ENCODE measurements at regions not wholly inside any gene's neighbourhood (a gene's known extent, or its start where the extent isn't known, plus 50 kb on each side); places are given as distances from the start of the nearest gene placed in this dataset.

DNA sequence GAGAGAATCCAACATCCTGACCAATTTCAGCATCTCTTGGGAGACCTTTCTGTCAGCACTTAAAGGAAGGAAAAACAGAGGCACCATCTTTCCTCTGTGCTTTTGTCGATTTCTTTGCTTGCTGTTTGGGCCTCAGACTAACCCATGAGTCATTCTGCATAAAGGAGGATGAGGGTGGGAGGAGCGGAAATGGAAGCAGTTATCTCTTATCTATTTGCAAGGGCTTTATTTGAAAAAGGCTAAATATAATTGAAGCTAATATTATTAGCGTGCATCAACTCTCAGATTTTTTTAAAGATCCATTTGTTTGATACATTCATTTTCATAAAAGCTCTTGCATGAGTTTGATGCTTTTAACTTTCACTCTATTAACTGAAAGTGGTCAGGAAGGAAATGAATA is 72.9 kb downstream of the ZNF622 start:
- no peak overlapping the region for H2BK5ac ChIP-seq (ENCODE audit: low read length)
- no peaks in the 10 kb centered on the region for H3K79me1 ChIP-seq (ENCODE audit: low read depth, low read length)
- H2BK15ac ChIP-seq (ENCODE audit: low read length) = no peak overlapping the region
- H2AK5ac ChIP-seq (ENCODE audit: low read depth, low read length) = no peak overlapping the region
- DNase-seq (ENCODE audit: low spot score) = no peak
- no peak overlapping the region for H3K4ac ChIP-seq (ENCODE audit: low read length)
- H3K18ac ChIP-seq (ENCODE audit: low read length) = no peak overlapping the region
- H2BK120ac ChIP-seq (ENCODE audit: low read depth, low read length) = no peak overlapping the region
- WGBS, 2 donors (ENCODE audit: extremely low coverage in 2 of 2, insufficient read length in 2 of 2, insufficient replicate concordance in 1 of 2) = no CpG with 5 or more reads among the region's 3 CpGs
- H4K91ac ChIP-seq (ENCODE audit: low read depth, low read length, poor library complexity) = no peak overlapping the region
- no peak overlapping the region for H4K8ac ChIP-seq (ENCODE audit: low read depth, low read length)
- no peak overlapping the region for H3K27ac ChIP-seq (replicated peaks; ENCODE audit: low read length)
- H3K23ac ChIP-seq (ENCODE audit: low read depth, low read length, poor library complexity) = no peak overlapping the region
- H3K36me3 ChIP-seq (replicated peaks in 1 of 2; ENCODE audit: control insufficient read depth in 2 of 2, insufficient read depth in 2 of 2, low read length in 2 of 2) = no peaks in the 10 kb centered on the region
- H2AFZ ChIP-seq (ENCODE audit: low read length) = no peak overlapping the region
- H3K4me2 ChIP-seq (ENCODE audit: insufficient read depth, low read length, poor library complexity, severe bottlenecking) = no peak overlapping the region
- no peaks in the 10 kb centered on the region for H3K27me3 ChIP-seq (ENCODE audit: control insufficient read depth in 3 of 3, insufficient read depth in 3 of 3, low read depth in 1 of 3, low read length in 3 of 3)
- H3K9ac ChIP-seq (ENCODE audit: low read depth, low read length, poor library complexity) = no peak overlapping the region
- no peak overlapping the region for H3K4me3 ChIP-seq (ENCODE audit: low read length in 2 of 2)
- H3K4me1 ChIP-seq (ENCODE audit: control insufficient read depth in 2 of 2, insufficient read depth in 1 of 2, low read depth in 1 of 2, low read length in 2 of 2) = no peaks in the 10 kb centered on the region
- H2BK12ac ChIP-seq (ENCODE audit: low read length) = no peak overlapping the region
- no peak overlapping the region for H3K14ac ChIP-seq (ENCODE audit: low read length)
- H3K9me3 ChIP-seq (replicated peaks in 1 of 2; ENCODE audit: control insufficient read depth in 2 of 2, insufficient read depth in 1 of 2, low read depth in 1 of 2, low read length in 2 of 2) = no peaks in the 10 kb centered on the region

DNA sequence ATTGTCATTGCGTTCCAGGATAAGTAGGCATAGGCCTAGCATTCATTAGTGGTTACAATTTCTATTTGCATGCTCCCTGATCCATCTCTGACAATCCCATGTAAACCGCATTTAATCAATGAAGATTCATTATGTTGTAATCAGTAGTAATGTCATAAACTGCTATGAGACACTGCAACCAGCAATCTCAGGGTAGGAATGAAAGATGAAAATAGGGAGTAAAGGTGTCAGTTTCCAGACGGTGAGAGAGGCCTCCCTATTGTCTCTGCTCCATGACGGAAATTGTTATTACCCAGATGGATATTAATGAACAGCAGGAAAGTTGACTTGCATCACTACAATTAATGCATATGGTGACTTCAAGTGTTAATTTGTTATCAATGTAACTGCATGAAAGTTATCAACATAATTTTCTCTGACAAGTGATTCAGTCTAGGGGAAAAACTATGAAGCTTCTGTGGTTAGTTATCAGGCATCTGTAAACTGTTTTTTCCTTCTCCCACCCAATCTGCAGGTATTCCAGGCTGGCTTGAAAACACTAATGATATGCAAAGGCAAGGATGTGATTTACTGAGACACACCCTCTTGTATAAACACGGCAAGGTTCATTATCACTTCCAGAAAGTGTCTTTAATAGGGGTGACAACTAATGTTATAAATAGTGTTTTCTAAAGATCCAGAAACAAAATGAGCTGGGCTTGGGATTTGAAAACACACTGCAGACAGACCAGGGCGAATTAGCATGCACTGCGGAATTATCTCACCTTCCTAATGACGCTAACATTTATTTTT is 73.5 kb downstream of the ZNF622 start:
- H3K9me3 ChIP-seq (replicated peaks in 1 of 2; ENCODE audit: control insufficient read depth in 2 of 2, insufficient read depth in 1 of 2, low read depth in 1 of 2, low read length in 2 of 2) = no peaks in the 10 kb centered on the region
- no peak overlapping the region for H2BK12ac ChIP-seq (ENCODE audit: low read length)
- no peak overlapping the region for H2BK5ac ChIP-seq (ENCODE audit: low read length)
- no peak overlapping the region for H3K9ac ChIP-seq (ENCODE audit: low read depth, low read length, poor library complexity)
- H4K91ac ChIP-seq (ENCODE audit: low read depth, low read length, poor library complexity) = no peak overlapping the region
- no CpG with 5 or more reads among the region's 8 CpGs for WGBS, 2 donors (ENCODE audit: extremely low coverage in 2 of 2, insufficient read length in 2 of 2, insufficient replicate concordance in 1 of 2)
- H3K27me3 ChIP-seq (ENCODE audit: control insufficient read depth in 3 of 3, insufficient read depth in 3 of 3, low read depth in 1 of 3, low read length in 3 of 3) = no peaks in the 10 kb centered on the region
- no peaks in the 10 kb centered on the region for H3K36me3 ChIP-seq (replicated peaks in 1 of 2; ENCODE audit: control insufficient read depth in 2 of 2, insufficient read depth in 2 of 2, low read length in 2 of 2)
- no peak overlapping the region for H2BK15ac ChIP-seq (ENCODE audit: low read length)
- no peak for DNase-seq (ENCODE audit: low spot score)
- no peak overlapping the region for H3K18ac ChIP-seq (ENCODE audit: low read length)
- H3K27ac ChIP-seq (replicated peaks; ENCODE audit: low read length) = no peak overlapping the region
- H3K14ac ChIP-seq (ENCODE audit: low read length) = no peak overlapping the region
- no peaks in the 10 kb centered on the region for H3K4me1 ChIP-seq (ENCODE audit: control insufficient read depth in 2 of 2, insufficient read depth in 1 of 2, low read depth in 1 of 2, low read length in 2 of 2)
- H3K4ac ChIP-seq (ENCODE audit: low read length) = no peak overlapping the region
- no peak overlapping the region for H4K8ac ChIP-seq (ENCODE audit: low read depth, low read length)
- no peaks in the 10 kb centered on the region for H3K79me1 ChIP-seq (ENCODE audit: low read depth, low read length)
- no peak overlapping the region for H3K23ac ChIP-seq (ENCODE audit: low read depth, low read length, poor library complexity)
- H3K4me2 ChIP-seq (ENCODE audit: insufficient read depth, low read length, poor library complexity, severe bottlenecking) = no peak overlapping the region
- no peak overlapping the region for H2AFZ ChIP-seq (ENCODE audit: low read length)
- H2BK120ac ChIP-seq (ENCODE audit: low read depth, low read length) = no peak overlapping the region
- no peak overlapping the region for H3K4me3 ChIP-seq (ENCODE audit: low read length in 2 of 2)
- no peak overlapping the region for H2AK5ac ChIP-seq (ENCODE audit: low read depth, low read length)

DNA sequence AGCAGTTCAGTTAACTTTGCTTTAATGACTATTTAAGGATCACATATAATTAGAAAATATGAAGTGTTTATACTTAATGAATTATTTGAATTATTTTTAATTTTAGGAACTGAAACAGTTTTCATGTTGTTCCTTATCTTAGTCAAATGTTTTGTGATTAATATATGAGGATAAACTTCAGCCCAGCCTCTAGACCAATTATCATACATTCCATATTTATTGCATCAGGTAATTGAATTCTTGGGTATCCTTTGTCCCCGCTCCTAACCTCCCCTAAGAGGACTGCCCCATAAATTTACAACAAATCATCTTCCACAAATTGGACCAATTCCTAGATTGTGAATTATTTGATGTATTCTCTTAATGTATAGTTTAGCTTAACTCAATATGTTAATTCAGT is 74.8 kb downstream of the ZNF622 start:
- H3K14ac ChIP-seq (ENCODE audit: low read length) = no peak overlapping the region
- DNase-seq (ENCODE audit: low spot score) = no peak
- H3K79me1 ChIP-seq (ENCODE audit: low read depth, low read length) = no peaks in the 10 kb centered on the region
- no peak overlapping the region for H3K4ac ChIP-seq (ENCODE audit: low read length)
- H4K91ac ChIP-seq (ENCODE audit: low read depth, low read length, poor library complexity) = no peak overlapping the region
- H2AFZ ChIP-seq (ENCODE audit: low read length) = no peak overlapping the region
- no peak overlapping the region for H2BK120ac ChIP-seq (ENCODE audit: low read depth, low read length)
- no peak overlapping the region for H3K23ac ChIP-seq (ENCODE audit: low read depth, low read length, poor library complexity)
- no peaks in the 10 kb centered on the region for H3K9me3 ChIP-seq (replicated peaks in 1 of 2; ENCODE audit: control insufficient read depth in 2 of 2, insufficient read depth in 1 of 2, low read depth in 1 of 2, low read length in 2 of 2)
- no peak overlapping the region for H3K27ac ChIP-seq (replicated peaks; ENCODE audit: low read length)
- no CpG with 5 or more reads among the region's 1 CpG for WGBS, 2 donors (ENCODE audit: extremely low coverage in 2 of 2, insufficient read length in 2 of 2, insufficient replicate concordance in 1 of 2)
- no peak overlapping the region for H2AK5ac ChIP-seq (ENCODE audit: low read depth, low read length)
- H3K4me3 ChIP-seq (ENCODE audit: low read length in 2 of 2) = no peak overlapping the region
- H3K4me1 ChIP-seq (ENCODE audit: control insufficient read depth in 2 of 2, insufficient read depth in 1 of 2, low read depth in 1 of 2, low read length in 2 of 2) = no peaks in the 10 kb centered on the region
- H2BK12ac ChIP-seq (ENCODE audit: low read length) = no peak overlapping the region
- H4K8ac ChIP-seq (ENCODE audit: low read depth, low read length) = no peak overlapping the region
- H2BK5ac ChIP-seq (ENCODE audit: low read length) = no peak overlapping the region
- H2BK15ac ChIP-seq (ENCODE audit: low read length) = no peak overlapping the region
- no peaks in the 10 kb centered on the region for H3K36me3 ChIP-seq (replicated peaks in 1 of 2; ENCODE audit: control insufficient read depth in 2 of 2, insufficient read depth in 2 of 2, low read length in 2 of 2)
- H3K18ac ChIP-seq (ENCODE audit: low read length) = no peak overlapping the region
- H3K4me2 ChIP-seq (ENCODE audit: insufficient read depth, low read length, poor library complexity, severe bottlenecking) = no peak overlapping the region
- H3K27me3 ChIP-seq (ENCODE audit: control insufficient read depth in 3 of 3, insufficient read depth in 3 of 3, low read depth in 1 of 3, low read length in 3 of 3) = no peaks in the 10 kb centered on the region
- H3K9ac ChIP-seq (ENCODE audit: low read depth, low read length, poor library complexity) = no peak overlapping the region

DNA sequence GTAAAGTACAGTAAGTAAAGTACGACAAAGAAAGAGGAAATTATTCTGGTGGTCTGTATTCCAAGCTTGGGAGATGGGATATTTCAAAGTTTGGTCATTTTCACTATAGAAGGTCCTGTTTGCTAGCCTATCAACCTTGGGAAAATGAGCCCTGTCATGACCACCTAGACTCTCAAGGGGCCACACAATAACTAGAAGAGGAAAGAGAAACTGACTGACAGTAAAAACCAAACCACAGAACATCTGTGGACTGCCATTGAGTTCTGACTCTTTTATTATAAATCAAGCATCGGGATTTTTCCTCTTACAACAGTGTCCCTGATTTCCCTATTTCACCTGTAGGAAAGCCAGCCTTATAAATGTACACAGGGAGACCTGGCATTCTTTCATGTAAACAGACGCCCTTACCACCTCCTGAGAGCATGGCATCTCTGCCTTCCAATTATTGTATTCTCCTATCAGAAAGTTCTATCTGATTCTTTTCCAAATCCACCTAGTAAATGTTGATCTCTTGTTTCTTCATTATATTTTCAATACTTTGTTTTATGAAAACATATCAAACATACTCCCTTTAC is 80.0 kb downstream of the ZNF622 start:
- no peak overlapping the region for H3K23ac ChIP-seq (ENCODE audit: low read depth, low read length, poor library complexity)
- H4K91ac ChIP-seq (ENCODE audit: low read depth, low read length, poor library complexity) = no peak overlapping the region
- no peak overlapping the region for H2BK12ac ChIP-seq (ENCODE audit: low read length)
- H3K4me1 ChIP-seq (ENCODE audit: control insufficient read depth in 2 of 2, insufficient read depth in 1 of 2, low read depth in 1 of 2, low read length in 2 of 2) = no peaks in the 10 kb centered on the region
- H3K36me3 ChIP-seq (replicated peaks in 1 of 2; ENCODE audit: control insufficient read depth in 2 of 2, insufficient read depth in 2 of 2, low read length in 2 of 2) = no peaks in the 10 kb centered on the region
- H4K8ac ChIP-seq (ENCODE audit: low read depth, low read length) = no peak overlapping the region
- no peak overlapping the region for H3K27ac ChIP-seq (replicated peaks; ENCODE audit: low read length)
- no peak overlapping the region for H3K9ac ChIP-seq (ENCODE audit: low read depth, low read length, poor library complexity)
- no peak overlapping the region for H2BK5ac ChIP-seq (ENCODE audit: low read length)
- H2BK15ac ChIP-seq (ENCODE audit: low read length) = no peak overlapping the region
- H3K4me3 ChIP-seq (ENCODE audit: low read length in 2 of 2) = no peak overlapping the region
- no peaks in the 10 kb centered on the region for H3K9me3 ChIP-seq (replicated peaks in 1 of 2; ENCODE audit: control insufficient read depth in 2 of 2, insufficient read depth in 1 of 2, low read depth in 1 of 2, low read length in 2 of 2)
- no peak overlapping the region for H2AFZ ChIP-seq (ENCODE audit: low read length)
- no peak overlapping the region for H2BK120ac ChIP-seq (ENCODE audit: low read depth, low read length)
- no peak overlapping the region for H2AK5ac ChIP-seq (ENCODE audit: low read depth, low read length)
- no peak overlapping the region for H3K14ac ChIP-seq (ENCODE audit: low read length)
- no peak overlapping the region for H3K4ac ChIP-seq (ENCODE audit: low read length)
- no peak overlapping the region for H3K4me2 ChIP-seq (ENCODE audit: insufficient read depth, low read length, poor library complexity, severe bottlenecking)
- WGBS, 2 donors (ENCODE audit: extremely low coverage in 2 of 2, insufficient read length in 2 of 2, insufficient replicate concordance in 1 of 2) = no CpG with 5 or more reads among the region's 3 CpGs
- peaks cover 0 to 2% (median 0%) of the 10 kb centered on the region in 3 experiments for H3K27me3 ChIP-seq (ENCODE audit: control insufficient read depth in 3 of 3, insufficient read depth in 3 of 3, low read depth in 1 of 3, low read length in 3 of 3)
- no peak for DNase-seq (ENCODE audit: low spot score)
- no peak overlapping the region for H3K18ac ChIP-seq (ENCODE audit: low read length)
- no peaks in the 10 kb centered on the region for H3K79me1 ChIP-seq (ENCODE audit: low read depth, low read length)
